ENCODE measurements at regions not wholly inside any gene's neighbourhood (a gene's known extent, or its start where the extent isn't known, plus 50 kb on each side); places are given as distances from the start of the nearest gene placed in this dataset.

DNA sequence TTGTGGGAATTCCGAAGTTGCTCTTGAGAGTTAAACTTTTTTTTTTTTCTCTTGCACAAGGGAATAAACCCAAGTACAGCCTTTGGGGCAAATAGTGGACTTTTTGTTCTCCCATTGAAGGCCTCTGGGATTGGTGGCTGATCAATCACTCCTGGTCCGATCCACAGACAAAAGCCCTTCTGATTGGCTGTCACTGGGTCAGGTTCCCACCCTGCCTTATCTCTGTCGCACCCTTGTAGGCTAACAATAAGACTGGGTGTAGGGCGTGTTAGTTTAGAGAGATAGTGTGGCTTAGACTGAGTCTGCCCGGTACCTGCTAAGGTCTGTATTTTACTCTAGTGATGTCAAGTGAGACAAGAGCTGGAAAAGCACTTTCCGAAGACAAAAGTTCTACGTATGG, 380.8 kb downstream of the NDFIP2 start:
- Mint-ChIP-seq H3K4me3 (no peak overlapping the region), H3K27ac (no peak overlapping the region), H3K27me3 (no peaks in the 10 kb centered on the region), H3K4me1 (ENCODE audit: low read depth) (no peaks in the 10 kb centered on the region), H3K36me3 (ENCODE audit: low read depth) (no peaks in the 10 kb centered on the region), H3K9me3 (no peaks in the 10 kb centered on the region)
- no peak overlapping the region for H3K4me3 ChIP-seq (ENCODE audit: low read length)
- H3K27ac ChIP-seq (ENCODE audit: low read depth in 1 of 2, low read length in 2 of 2), result no peak overlapping the region
- H3K9me3 ChIP-seq (ENCODE audit: control insufficient read depth in 1 of 2, insufficient read depth in 1 of 2, low read length in 2 of 2), result peaks cover 0 to 3% of the 10 kb centered on the region in 2 experiments
- DNase-seq (no peak), ATAC-seq (ENCODE audit: poor library complexity) (no peak)
- H3K27me3 ChIP-seq (ENCODE audit: control insufficient read depth in 1 of 2, insufficient read depth in 2 of 2, low read length in 2 of 2), result no peaks in the 10 kb centered on the region
- H3K36me3 ChIP-seq (ENCODE audit: insufficient read depth, low read length), result no peaks in the 10 kb centered on the region
- intact Hi-C loops (cut with DNase I, micrococcal nuclease), result no loop called here
- no peaks in the 10 kb centered on the region for H3K4me1 ChIP-seq (ENCODE audit: insufficient read depth, low read length)
- CTCF ChIA-PET, result no interaction called here
- TF ChIP-seq, protein P1, sequence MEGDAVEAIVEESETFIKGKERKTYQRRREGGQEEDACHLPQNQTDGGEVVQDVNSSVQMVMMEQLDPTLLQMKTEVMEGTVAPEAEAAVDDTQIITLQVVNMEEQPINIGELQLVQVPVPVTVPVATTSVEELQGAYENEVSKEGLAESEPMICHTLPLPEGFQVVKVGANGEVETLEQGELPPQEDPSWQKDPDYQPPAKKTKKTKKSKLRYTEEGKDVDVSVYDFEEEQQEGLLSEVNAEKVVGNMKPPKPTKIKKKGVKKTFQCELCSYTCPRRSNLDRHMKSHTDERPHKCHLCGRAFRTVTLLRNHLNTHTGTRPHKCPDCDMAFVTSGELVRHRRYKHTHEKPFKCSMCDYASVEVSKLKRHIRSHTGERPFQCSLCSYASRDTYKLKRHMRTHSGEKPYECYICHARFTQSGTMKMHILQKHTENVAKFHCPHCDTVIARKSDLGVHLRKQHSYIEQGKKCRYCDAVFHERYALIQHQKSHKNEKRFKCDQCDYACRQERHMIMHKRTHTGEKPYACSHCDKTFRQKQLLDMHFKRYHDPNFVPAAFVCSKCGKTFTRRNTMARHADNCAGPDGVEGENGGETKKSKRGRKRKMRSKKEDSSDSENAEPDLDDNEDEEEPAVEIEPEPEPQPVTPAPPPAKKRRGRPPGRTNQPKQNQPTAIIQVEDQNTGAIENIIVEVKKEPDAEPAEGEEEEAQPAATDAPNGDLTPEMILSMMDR (IDR thresholded peaks at IDR 0.05), result no peak
- POLR2A ChIA-PET, result interaction anchor here (0.6 kb wide), 1 partner anchor 12 kb away, joined by 5 read pairs; no protein-coding TSS in a partner anchor

DNA sequence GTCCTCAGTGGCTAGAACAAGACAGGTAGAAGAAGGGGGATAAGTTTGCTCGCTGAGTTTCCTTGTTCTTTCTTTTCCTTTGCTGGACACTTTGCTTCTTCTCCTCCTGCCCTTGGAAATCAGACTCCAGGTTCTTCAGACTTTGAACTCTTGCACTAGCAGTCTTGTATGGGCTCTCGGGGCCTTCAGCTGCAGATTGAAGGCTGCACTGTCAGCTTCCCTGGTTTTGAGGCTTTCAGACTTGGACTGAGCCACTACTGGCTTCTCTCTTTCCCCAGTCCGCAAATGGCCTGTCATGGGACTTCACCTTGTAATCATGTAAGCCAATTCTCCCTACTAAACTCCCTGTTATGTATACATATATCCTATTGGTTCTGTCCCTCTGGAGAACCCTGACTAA, 379.8 kb downstream of the NDFIP2 start:
- no peak overlapping the region for H3K4me3 ChIP-seq (ENCODE audit: low read length)
- POLR2A ChIA-PET, result no interaction called here
- H3K27ac Mint-ChIP-seq, result no peak overlapping the region

DNA sequence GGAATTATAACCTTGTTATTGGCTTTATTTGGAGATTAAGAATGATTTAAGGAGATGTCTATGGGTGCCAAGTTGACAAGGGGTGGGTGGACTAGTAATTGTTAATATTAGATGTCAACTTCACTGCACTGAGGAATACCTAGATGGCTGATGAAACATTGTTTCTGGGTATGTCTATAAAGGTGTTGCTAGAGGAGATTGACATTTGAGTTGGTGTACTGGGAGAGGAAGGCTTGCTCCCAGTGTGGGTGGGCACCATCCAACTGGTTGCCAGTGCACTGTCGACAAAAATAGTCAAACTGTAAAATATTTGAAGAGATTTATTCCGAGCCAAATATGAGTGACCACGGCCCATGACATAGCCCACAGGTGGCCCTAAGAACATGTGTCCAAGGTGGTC, 378.8 kb downstream of the NDFIP2 start:
- H3K27me3 ChIP-seq (ENCODE audit: control insufficient read depth in 1 of 2, insufficient read depth in 2 of 2, low read length in 2 of 2), result no peaks in the 10 kb centered on the region
- H3K9me3 ChIP-seq (ENCODE audit: control insufficient read depth in 1 of 2, insufficient read depth in 1 of 2, low read length in 2 of 2), result peaks cover 0 to 3% of the 10 kb centered on the region in 2 experiments
- no peaks in the 10 kb centered on the region for H3K4me1 ChIP-seq (ENCODE audit: insufficient read depth, low read length)
- Mint-ChIP-seq H3K4me3 (no peak overlapping the region), H3K27me3 (no peaks in the 10 kb centered on the region), H3K9me3 (peaks cover 2% of the 10 kb centered on the region), H3K27ac (no peak overlapping the region), H3K4me1 (ENCODE audit: low read depth) (no peaks in the 10 kb centered on the region), H3K36me3 (ENCODE audit: low read depth) (no peaks in the 10 kb centered on the region)
- H3K36me3 ChIP-seq (ENCODE audit: insufficient read depth, low read length), result no peaks in the 10 kb centered on the region
- TF ChIP-seq, protein P1 (IDR thresholded peaks at IDR 0.05), result no peak
- intact Hi-C loops (cut with DNase I, micrococcal nuclease), result loop anchor here in 1 of 2 experiments (10.0 kb wide), 1 partner anchor 1285 kb away; no protein-coding TSS in a partner anchor
- DNase-seq (no peak), ATAC-seq (ENCODE audit: poor library complexity) (no peak)
- CTCF ChIA-PET, result no interaction called here
- no peak overlapping the region for H3K27ac ChIP-seq (ENCODE audit: low read depth in 1 of 2, low read length in 2 of 2)
- no peak overlapping the region for H3K4me3 ChIP-seq (ENCODE audit: low read length)
- POLR2A ChIA-PET, result no interaction called here

More for the DNA sequence above, 379.8 kb downstream of the NDFIP2 start:
- no peaks in the 10 kb centered on the region for H3K27me3 ChIP-seq (ENCODE audit: control insufficient read depth in 1 of 2, insufficient read depth in 2 of 2, low read length in 2 of 2)
- H3K36me3 Mint-ChIP-seq (ENCODE audit: low read depth), result no peaks in the 10 kb centered on the region
- H3K4me1 Mint-ChIP-seq (ENCODE audit: low read depth), result no peaks in the 10 kb centered on the region
- no peak overlapping the region for H3K27ac ChIP-seq (ENCODE audit: low read depth in 1 of 2, low read length in 2 of 2)
- intact Hi-C loops (cut with DNase I, micrococcal nuclease), result no loop called here
- no peaks in the 10 kb centered on the region for H3K27me3 Mint-ChIP-seq
- CTCF ChIA-PET, result no interaction called here
- DNase-seq (no peak), ATAC-seq (ENCODE audit: poor library complexity) (no peak)
- TF ChIP-seq, protein P1 (IDR thresholded peaks at IDR 0.05), result no peak
- H3K9me3 Mint-ChIP-seq, result no peaks in the 10 kb centered on the region
- no peaks in the 10 kb centered on the region for H3K36me3 ChIP-seq (ENCODE audit: insufficient read depth, low read length)
- no peak overlapping the region for H3K4me3 Mint-ChIP-seq
- no peaks in the 10 kb centered on the region for H3K4me1 ChIP-seq (ENCODE audit: insufficient read depth, low read length)
- H3K9me3 ChIP-seq (ENCODE audit: control insufficient read depth in 1 of 2, insufficient read depth in 1 of 2, low read length in 2 of 2), result peaks cover 0 to 3% of the 10 kb centered on the region in 2 experiments

Data from CD4-positive, alpha-beta T cell (primary cell).